ENCODE measurements at regions not wholly inside any gene's neighbourhood (a gene's known extent, or its start where the extent isn't known, plus 50 kb on each side); places are given as distances from the start of the nearest gene placed in this dataset.

GRCh38 chr3:181616088-181617070 lies 95.3 kb upstream of the SOX2 start:
- no peak for TF ChIP-seq POLR2AphosphoS5 (IDR thresholded peaks at IDR 0.05; ENCODE audit: low read depth, low read length)
- TF ChIP-seq REST (IDR thresholded peaks at IDR 0.05; ENCODE audit: insufficient read depth in 1 of 2, low read depth in 2 of 2, low read length in 2 of 2) = no peak
- TF ChIP-seq FOXP2 (optimal IDR thresholded peaks at IDR 0.05; ENCODE audit: borderline replicate concordance, extremely low read depth, extremely low read length, insufficient read depth) = no peak
- TF ChIP-seq TAF1 (IDR thresholded peaks at IDR 0.05; ENCODE audit: borderline replicate concordance, insufficient read depth, low read length) = no peak
- no peak for TF ChIP-seq SIN3A (IDR thresholded peaks at IDR 0.05; ENCODE audit: borderline replicate concordance, insufficient read depth, low read length)

GRCh38 chr3:181615666-181616065 lies 96.1 kb upstream of the SOX2 start:
- TF ChIP-seq REST (IDR thresholded peaks at IDR 0.05; ENCODE audit: insufficient read depth in 1 of 2, low read depth in 2 of 2, low read length in 2 of 2) (no peak), TAF1 (IDR thresholded peaks at IDR 0.05; ENCODE audit: borderline replicate concordance, insufficient read depth, low read length) (no peak), FOXP2 (optimal IDR thresholded peaks at IDR 0.05; ENCODE audit: borderline replicate concordance, extremely low read depth, extremely low read length, insufficient read depth) (no peak), SIN3A (IDR thresholded peaks at IDR 0.05; ENCODE audit: borderline replicate concordance, insufficient read depth, low read length) (no peak), POLR2AphosphoS5 (IDR thresholded peaks at IDR 0.05; ENCODE audit: low read depth, low read length) (no peak)

GRCh38 chr3:181614878-181615277 lies 96.8 kb upstream of the SOX2 start:
- TF ChIP-seq FOXP2 (optimal IDR thresholded peaks at IDR 0.05; ENCODE audit: borderline replicate concordance, extremely low read depth, extremely low read length, insufficient read depth) (no peak), POLR2AphosphoS5 (IDR thresholded peaks at IDR 0.05; ENCODE audit: low read depth, low read length) (no peak), REST (IDR thresholded peaks at IDR 0.05; ENCODE audit: insufficient read depth in 1 of 2, low read depth in 2 of 2, low read length in 2 of 2) (no peak), SIN3A (IDR thresholded peaks at IDR 0.05; ENCODE audit: borderline replicate concordance, insufficient read depth, low read length) (no peak)

GRCh38 chr3:181613813-181614212 lies 97.9 kb upstream of the SOX2 start:
- TF ChIP-seq SIN3A (IDR thresholded peaks at IDR 0.05; ENCODE audit: borderline replicate concordance, insufficient read depth, low read length) = no peak
- no peak for TF ChIP-seq FOXP2 (optimal IDR thresholded peaks at IDR 0.05; ENCODE audit: borderline replicate concordance, extremely low read depth, extremely low read length, insufficient read depth)
- no peak for TF ChIP-seq TAF1 (IDR thresholded peaks at IDR 0.05; ENCODE audit: borderline replicate concordance, insufficient read depth, low read length)
- TF ChIP-seq REST (IDR thresholded peaks at IDR 0.05; ENCODE audit: insufficient read depth in 1 of 2, low read depth in 2 of 2, low read length in 2 of 2) = no peak
- TF ChIP-seq POLR2AphosphoS5 (IDR thresholded peaks at IDR 0.05; ENCODE audit: low read depth, low read length) = no peak

Data from PFSK-1 (cell line).